Right lung (tissue), 2 donors: ENCODE measurements at regions not wholly inside any gene's neighbourhood (a gene's known extent, or its start where the extent isn't known, plus 50 kb on each side); places are given as distances from the start of the nearest gene placed in this dataset.
"Not testable (repeated sequence)": the region's sequence is repeated elsewhere in the genome, so short reads cannot be mapped to it uniquely, and the experiment has no call there.

Source experiments
- DNase-seq, 2 donors: peaks; one replicate each; pipeline ENCODE4 v3.0.0-alpha.2; 2013

DNA sequence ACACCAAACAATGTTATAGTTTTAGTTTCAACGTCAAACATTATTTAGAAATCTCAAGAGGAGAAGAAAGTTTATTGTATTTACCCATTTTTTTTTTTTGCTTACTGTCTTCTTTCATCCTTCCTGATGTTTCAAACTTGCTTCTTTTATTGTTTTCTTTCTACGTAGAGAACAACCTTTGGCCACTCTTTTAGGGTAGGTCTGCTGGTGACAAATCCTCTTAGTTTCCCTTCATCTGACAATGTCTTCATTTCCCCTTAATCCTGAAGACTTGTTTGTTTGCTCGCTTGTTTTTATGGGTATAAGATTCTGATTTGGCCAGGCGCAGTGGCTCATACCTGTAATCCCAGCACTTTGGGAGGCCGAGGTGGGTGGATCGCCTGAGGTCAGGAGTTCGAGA, 89.1 kb downstream of the RHOU start:
- no peak for DNase-seq

DNA sequence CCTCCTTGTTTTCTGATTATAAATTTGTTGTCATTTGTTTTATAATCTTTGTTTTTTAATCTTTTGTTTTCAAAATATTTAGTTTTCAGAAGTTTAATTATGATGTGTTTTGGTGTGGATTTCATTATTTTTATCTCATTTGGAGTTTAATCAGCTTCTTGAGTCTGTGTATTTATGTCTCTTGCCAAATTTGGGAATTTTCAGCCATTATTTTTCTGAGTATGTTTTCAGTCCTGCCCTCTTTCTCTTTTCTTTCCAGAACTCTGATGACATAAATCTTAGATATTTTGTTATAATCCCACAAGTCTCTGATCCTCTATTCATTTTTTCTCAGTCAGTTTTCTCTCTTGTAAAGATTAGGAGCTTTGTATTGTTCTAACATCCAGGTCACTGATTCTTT, 89.8 kb downstream of the RHOU start:
- no peak for DNase-seq

DNA sequence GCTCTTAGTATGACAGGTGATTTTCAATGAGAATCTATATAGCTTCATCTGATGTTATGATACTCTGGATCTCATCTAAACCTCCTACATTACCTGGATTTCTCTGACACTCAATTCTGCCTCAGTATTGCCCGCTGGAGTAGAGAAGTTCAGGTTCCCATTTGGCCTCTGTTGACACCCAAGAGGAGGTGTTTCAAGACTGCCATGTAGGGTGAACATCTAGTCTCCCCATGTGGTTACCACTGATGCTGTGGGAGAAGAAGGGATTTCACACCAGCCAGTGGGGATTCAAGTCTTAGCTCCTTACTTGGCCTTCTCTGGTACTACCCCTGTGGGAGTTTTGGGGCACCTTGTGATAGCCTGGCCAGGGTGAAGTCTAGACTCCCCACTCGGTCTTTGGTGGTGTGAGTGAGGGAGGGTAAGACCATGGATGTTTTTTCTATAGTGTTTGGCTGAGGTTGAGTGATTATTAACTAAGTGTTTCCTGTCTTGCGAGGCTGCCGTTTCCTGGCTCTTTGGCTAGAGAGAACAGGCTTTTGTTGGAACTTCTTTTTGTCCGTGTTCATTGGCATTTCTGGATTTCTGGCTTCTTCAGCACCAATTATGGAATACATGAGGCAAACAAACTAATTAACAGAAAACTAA, 90.7 kb downstream of the RHOU start:
- DNase-seq = no peak

DNA sequence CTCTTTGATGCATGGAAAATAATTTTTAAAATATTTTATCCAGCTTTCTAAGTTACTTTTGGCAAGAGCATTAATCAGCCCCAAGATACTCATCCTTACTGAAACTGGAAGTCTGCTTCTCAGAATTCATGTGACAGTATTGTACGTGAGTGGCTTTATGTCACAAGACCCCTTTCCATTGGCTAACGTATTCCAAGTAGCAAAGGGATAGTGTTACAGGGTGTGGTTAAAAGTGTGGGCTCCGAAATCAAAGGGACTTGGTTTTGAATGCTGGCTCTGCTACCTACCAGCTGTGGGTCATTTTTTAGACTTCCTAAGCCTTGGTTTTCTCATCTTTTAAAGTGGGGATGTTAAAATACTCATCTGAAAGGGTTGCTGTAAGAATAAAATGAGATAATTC, 91.7 kb downstream of the RHOU start:
- no peak for DNase-seq

DNA sequence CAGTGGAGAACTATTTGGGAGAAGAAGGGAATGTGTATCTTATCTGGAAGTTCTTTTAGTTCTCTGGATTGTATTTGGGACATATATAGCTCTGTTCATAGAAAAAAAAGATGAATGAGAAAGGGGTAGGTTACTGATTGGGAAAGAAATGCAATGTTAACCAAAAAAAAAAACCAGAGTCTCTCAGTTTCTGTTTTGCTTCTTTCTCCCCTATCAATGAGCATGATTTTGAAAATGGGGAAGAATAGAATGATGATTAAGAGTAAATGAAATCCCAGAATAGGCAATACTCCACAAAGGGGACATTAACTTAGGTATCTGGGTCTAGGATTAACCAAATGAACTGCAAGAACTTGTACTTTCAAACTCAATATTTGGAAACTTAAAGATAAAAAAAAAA, 92.9 kb downstream of the RHOU start:
- DNase-seq = no peak

DNA sequence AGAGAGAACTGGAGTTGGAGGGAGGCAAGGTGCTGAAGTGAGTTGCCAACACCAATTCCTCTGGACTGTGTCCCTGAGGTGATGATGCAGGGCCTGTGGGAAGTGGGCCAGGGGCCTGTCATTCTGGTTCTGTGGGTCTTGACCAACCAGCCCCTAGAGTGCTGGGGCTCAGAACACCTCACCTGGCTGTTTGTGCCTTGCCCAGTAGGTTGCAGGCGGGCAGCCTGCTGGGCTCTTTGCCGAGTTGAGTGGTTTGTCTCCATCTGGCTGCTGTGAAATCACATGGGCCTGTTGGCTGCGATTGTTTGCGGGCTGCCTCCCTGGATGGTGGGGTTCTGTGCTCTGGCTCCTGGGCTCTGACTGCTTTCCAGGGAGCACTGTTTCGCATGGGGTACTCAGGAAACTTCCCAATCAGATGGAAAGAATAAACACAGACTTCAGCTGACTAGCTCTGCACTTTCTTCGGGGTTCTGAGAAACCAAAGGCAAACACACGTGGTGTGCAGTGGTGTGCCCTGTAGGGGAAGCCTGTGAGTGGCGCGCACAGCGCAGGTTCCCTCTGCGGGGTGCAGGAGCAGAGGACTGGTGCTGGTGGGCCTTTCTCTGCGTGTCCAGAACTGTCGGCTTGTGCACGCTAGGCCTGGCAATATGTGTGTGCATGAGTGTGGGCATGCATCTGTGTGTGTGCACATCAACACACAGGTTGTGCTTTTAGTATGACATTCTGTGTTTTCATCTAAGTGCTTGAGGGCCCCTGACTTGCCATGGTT, 95.1 kb downstream of the RHOU start:
- DNase-seq = no peak

DNA sequence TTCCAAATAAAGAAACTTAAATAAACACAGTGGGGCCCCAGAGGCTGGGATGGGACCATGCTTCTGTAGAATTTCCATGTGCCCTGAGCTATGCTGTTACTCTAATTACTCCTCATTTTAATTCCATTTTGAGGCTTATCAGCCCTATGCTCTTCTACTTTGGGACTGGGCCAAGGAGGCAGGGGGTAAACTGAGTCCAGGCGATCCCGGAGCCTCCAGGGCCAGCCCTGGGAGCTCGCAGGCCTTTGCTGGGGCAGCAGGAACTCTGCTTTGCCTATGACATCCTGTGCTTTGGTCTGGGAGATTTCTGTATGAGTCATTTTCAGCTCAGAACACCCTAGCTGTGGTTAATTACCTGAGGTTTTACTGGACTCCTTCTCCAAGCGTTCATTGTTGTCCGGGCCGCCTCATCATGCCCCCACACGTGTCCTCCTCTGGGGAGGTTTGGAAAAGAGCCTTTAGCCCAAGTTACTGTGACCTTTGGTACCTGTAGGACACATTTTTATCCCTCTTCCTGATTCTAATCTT, 95.7 kb downstream of the RHOU start:
- no peak for DNase-seq

DNA sequence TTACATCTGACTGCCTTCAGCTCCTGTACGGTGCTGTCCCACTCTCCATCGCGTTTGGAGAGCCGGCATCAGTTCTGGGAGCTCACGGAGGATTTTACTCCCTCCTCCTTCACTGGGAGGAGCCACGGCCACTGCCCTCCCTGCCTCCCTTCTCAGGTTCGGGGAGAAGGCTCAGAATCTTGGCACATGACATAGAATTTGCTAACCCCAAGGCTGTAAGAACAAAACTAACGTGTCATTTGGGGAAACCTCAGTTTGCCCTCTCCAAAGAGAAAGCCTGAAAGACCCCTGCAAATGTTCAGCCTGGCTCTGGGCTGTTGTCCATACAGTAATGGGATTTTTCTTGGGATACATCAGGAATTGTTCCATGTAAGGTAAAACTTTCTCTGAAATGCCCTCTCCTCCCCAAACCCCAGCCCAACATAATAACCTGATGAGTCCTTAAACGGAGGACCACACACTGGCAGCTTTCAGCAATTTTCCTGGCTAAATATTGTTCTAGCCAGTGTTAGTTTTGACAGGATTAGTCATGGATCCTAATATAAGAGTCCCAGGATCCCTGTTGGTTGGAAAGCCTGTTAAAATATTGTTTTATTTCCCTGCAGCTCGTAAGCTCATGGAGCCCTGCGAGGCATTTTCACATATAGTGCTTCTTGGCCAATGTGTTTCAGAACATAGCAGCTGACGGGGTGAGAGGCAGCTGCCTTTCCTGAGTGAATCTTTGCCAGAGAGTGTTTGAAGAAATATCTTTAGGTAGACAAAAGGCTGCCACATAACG, 98.8 kb downstream of the RHOU start:
- DNase-seq = no peak

DNA sequence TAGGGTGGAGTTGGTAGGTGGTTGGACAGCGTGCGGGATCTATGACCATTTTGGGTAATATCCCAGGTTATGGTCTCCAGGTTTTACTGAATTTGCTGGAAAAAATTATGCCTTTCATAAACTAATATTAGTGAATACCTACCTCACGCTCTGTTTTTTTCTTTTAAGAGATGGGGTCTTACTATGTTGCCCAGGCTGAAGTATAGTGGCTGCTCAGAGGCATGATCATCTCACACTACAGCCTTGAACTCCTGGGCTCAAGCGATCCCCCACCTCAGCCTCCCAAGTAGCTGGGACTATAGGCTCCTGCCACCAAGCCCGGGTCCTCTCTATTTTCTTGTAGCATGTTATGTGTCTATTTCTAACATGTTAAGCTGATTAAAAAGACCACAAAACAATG, 100.2 kb downstream of the RHOU start:
- no peak for DNase-seq

DNA sequence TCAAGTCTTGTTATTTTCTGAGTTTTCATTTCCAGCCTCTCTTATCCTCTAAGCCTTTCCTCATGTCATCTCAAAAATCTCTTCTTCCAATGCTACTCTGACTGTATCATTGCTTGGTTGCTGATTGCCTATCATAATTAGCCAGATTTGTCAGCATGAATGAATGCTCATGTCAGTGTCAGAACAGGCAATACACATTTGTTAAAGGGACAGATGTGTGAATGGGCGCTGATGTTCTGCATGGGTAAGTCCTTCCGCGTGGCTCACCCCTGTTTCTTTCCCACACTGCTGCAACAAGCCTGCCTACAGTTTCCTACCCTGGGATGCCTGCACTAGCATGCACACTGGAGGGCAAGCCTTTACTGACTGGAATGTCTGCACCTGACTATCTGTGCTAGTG, 100.6 kb downstream of the RHOU start:
- no peak for DNase-seq

DNA sequence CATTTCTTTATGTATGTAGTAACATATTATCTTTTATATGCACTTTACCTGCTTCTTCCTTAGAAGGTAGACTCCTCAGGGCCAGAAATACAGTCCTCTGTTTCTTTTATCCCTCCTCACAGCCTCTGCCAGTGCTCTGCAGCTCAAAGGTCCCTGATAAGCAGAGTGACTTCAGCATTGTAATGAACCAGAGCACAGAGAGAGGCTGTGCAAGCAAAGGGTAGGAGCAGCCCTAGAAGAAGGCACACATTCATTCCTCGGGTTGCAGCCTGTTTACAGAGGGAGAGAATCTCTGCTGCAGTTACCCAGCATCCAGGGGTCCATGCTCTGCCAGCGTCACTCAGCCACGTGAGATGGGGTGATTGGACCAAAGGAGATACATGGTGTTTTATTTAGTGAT, 101.1 kb downstream of the RHOU start:
- DNase-seq = no peak

DNA sequence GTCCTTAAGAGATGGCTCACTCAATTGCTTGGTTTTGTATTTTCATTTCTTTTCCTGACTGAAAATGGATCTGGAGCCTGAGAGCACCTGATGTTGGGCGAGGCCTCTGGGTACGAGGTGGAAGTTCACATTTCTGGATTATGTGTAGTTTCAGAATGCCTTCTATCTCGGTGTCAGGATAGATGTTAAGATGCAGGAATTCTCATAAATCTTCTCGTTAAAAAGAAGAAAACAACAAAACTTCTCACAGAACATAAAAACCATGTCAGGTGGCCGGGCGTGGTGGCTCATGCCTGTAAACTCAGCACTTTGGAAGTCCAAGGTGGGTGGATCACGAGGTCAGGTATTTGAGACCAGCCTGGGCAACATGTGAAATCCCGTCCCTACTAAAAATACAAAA, 101.8 kb downstream of the RHOU start:
- DNase-seq = no peak

DNA sequence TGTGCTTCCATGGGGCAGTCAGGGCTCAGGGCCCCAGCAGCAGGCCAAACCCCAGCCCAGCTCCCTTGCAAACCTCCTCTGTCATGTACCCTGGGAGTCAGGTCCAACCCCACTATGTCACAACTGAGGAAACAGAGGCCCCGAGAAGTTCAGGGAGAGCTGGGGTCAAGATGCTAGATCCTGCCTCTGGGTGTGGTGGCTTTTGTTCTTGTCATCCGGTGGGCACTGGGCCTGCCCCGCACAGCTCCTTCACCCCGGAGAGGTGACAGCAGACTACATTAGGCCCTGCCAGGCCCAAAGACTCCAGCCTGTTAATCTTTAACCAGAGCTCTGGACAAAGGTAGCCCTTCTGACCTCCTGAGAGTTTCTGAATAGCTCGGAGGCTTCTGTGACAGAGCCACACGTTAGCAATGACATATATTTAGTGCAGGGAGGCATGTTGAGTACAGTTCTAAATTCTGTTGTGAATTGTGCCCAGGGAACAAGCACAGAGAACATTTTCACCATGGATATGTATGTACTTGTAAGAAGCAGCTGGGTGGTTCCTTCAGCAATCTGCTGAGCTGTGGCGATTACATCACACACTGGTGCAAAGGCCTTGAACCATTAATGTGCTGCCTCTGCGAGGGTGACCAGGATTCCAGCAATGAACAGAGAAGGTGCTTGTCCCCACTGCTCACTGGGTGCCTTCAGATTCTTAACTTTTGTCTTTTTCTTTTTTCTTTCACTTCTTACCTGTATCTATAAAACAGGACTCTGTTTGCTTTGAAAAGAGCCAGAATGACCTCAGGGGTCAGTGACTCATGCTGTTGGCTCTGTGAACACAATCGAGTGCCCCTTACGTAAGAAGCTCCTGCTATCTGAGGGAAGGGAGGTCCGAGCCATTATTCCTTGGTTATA, 102.8 kb downstream of the RHOU start:
- peak in 1 of 2 donors; percentile 30 for DNase-seq

DNA sequence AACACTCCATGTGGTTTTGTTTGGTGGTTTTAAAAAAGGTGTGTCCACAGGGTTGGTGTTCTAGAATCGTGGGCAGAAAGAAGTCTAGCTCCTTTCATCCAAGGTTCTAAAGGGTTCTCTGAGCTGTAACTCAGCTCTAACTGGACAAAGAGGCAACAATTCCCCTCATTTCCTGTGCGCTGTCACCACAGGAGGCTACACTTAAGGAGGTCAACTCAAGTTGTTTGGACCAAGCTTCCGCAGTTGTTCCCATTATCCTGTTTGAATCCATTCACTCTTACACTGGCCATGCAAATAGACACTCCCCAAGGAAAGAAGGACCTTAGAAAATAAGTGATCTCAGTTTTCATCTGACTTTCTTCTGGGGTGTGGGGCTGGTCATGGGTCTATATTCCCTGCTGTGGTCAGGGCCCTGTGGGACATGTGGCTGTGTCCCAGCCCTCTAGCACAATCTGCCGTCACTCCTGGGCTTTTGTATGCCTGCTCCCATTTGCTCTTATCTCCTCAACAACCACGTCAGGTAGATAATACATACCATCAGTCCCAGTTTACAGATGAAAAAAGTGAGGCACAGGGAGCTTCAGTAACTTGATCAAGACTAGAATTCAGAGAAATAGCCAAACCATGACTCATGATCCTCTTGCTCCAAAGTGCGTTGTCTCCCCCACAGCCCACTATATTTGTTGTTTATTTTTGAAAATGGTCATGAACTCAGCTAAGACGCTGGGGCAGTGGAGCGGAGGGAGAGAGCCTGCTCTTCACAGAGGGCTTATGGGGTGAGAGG, 103.6 kb downstream of the RHOU start:
- no peak for DNase-seq

DNA sequence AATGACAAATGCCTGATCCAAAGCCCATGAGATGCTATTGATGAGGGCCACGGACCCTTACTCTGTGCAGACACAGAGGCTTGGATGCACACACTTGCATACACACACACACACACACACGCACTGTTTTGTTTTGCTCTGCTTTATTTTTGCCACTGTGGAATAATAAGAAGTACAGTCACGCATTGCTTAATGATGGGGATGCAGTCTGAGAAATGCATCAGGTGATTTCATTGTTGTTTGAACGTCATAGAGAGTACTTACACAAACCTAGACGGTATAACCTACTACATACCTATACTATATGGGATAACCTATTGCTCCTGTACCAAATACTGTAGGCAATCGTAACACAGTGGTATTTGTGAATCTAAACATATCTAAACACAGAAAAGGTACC, 104.4 kb downstream of the RHOU start:
- no peak for DNase-seq

DNA sequence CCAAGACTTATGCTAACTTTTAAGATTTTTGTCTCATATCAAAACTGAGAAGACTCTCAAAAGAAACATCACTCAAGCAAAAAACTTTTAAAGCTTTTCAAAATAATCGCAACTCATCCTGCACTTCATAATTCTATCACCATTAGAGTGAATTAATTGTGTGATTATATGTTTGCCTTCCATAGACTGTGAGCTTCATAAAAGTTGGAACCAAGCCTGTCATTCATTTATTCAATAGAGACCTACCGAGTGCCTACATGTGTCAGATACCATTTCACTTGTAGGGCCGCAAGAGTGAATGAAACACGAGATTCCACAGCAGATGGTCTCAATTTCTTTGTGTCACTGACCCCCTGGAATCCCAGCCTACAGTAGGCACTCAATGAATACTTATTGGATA, 106.4 kb downstream of the RHOU start:
- no peak for DNase-seq

DNA sequence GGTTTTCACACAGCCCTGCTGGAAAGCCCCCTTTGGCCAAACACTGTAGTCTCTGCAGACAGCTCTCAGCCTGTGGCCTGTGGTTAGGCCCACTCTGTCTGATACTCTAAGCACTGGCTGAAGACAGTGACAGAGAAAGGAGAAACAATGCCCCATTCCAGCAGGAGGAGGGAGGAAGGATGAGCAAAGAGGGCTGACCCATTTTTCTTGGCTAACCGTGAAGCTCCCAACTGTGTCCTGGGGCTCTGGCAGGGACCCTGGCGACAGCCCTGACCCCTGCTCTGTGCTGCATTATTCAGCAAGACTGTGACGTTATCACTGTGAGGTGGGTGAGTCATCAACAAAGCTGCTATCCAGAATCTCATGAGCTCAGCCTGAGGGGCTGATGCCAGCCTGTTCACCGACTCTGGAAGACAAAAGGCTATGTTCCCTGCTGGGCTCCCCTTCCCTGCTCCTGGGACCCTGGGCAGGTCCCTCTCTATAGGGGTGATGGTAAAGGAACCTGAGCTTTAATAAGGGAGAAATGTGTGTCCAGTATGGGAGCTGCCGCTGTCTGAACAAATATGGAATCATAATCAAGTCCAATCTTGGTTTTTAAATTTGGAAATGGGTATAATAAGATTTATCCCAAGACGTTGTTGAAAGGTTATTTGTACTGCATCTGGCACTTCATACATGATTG, 107.0 kb downstream of the RHOU start:
- DNase-seq = no peak

DNA sequence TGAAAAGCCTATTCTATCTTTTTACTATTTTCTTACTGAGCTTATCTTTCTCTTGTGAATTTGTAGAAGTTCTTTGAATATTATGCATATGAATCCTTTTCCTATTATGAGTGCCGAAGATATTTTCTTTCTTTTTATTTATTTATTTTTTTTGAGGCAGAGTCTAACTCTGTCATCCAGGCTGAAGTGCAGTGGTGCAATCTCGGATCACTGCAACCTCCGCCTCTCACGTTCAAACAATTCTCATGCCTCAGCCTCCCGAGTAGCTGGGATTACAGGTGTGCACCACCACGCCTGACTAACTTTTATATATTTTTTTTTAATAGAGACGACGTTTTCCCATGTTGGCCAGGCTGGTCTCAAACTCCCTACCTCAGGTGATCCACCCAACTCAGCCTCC, 109.8 kb downstream of the RHOU start:
- DNase-seq = no peak

DNA sequence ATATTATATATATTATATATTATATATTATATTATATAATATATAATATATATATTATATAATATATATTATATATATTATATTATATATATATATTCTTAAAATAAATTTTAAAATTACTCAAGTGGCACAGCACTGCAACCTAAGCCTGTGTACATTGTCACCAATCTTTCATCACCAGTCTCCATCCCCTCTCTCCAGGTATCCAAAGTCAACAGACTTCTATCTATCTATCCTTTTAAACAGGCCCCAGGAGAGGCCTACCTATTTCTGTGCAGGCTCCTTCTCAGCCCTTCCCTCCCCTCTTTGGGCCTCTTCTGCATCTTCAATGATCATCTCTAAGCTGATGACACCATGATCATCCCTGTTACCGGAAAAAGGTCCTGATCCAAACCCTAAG, 111.7 kb downstream of the RHOU start:
- no peak for DNase-seq

DNA sequence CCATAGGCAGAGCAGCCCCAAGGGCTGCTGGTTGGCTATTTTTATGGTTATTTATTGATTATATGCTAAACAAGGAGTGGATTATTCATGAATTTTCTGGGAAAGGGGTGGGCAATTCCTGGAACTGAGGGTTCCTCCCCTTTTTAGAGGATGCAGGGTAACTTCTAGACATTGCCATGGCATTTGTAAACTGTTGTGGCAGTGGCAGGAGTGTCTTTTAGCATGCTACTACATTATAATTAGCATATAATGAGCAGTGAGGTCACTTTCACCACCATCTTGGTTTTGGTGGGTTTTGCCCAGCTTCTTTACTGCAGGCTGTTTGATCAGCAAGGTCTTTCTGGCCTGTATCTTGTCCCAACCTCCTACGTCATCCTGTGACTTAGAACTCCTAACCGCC, 112.2 kb downstream of the RHOU start:
- DNase-seq = not testable (repeated sequence)
